Naive thymus-derived CD8-positive, alpha-beta T cell (primary cell): ENCODE measurements at regions not wholly inside any gene's neighbourhood (a gene's known extent, or its start where the extent isn't known, plus 50 kb on each side); places are given as distances from the start of the nearest gene placed in this dataset.

Experiments used
- ATAC-seq, 2 donors: fragments of 150-1000 bp; cut with Tn5 transposase in 1 of 2; sonication (Bioruptor Pico), chemical (Tn5 transposase) in 1 of 2; 1 replicate in 1 of 2; 2 replicates in 1 of 2; pipeline ENCODE4 v1.10.0; 2021; ENCODE audit warnings: mild to moderate bottlenecking in 2 of 2, moderate library complexity in 2 of 2
- POLR2A ChIA-PET: fragments of 350-600 bp; sonication (Branson Sonifier 250); formaldehyde crosslinking; loops from one replicate; lab custom pipeline; 2021; ENCODE audit warnings: antibody characterized with exemption; lab: Charles Lee
- DNase-seq, 10 donors: peaks; one replicate each; pipeline versions ENCODE4 v3.0.0 to v3.0.0-alpha.2; 2020 to 2022
- H3K27ac Mint-ChIP-seq, 10 donors: one replicate each; pipeline ENCODE4 v1.8.0; 2020 to 2022; ENCODE audit warnings: mild to moderate bottlenecking in 10 of 10, mixed read lengths in 10 of 10, moderate library complexity in 4 of 10, inconsistent platforms in 1 of 10
- H3K27me3 Mint-ChIP-seq, 5 donors: one replicate each; pipeline ENCODE4 v1.8.0; 2021 to 2022; ENCODE audit warnings: mixed read lengths in 5 of 5
- H3K36me3 Mint-ChIP-seq, 3 donors: one replicate each; pipeline ENCODE4 v1.8.0; 2020 to 2022; ENCODE audit warnings: mixed read lengths in 3 of 3, mild to moderate bottlenecking in 2 of 3, inconsistent platforms in 1 of 3
- H3K4me1 Mint-ChIP-seq, 4 donors: one replicate each; pipeline ENCODE4 v1.8.0; 2021 to 2022; ENCODE audit warnings: mixed read lengths in 4 of 4
- H3K4me3 Mint-ChIP-seq, 10 donors: one replicate each; pipeline ENCODE4 v1.8.0; 2020 to 2022; ENCODE audit warnings: mild to moderate bottlenecking in 10 of 10, mixed read lengths in 10 of 10, moderate library complexity in 6 of 10, inconsistent platforms in 1 of 10
- H3K9me3 Mint-ChIP-seq, 9 donors: one replicate each; pipeline ENCODE4 v1.8.0; 2020 to 2022; ENCODE audit warnings: mixed read lengths in 9 of 9, mild to moderate bottlenecking in 3 of 9, inconsistent platforms in 1 of 9, moderate library complexity in 1 of 9

DNA sequence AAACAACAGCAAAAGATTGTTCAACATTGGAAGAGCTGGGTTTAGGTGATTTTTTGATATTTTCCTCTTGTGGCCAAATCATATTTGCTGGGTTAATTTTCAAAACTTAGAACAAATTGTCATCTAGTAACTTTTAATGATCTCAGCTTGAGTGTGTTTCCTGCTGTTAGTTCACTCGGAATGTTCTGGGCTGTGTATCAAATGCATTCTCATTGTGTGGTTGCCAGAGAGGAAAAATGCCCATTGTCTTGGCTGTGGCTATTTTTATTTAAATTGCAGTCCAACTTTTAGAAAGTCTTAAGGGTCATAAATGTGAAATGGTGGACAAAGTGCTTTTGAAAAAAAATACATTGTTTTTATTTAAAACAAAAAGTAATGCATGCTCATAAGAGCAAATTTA lies 542.0 kb downstream of the TNS3 start:
- H3K27ac Mint-ChIP-seq, result no peak overlapping the region
- H3K27me3 Mint-ChIP-seq, result peaks cover 0 to 3% (median 0%) of the 10 kb centered on the region in 5 donors
- no peak for ATAC-seq
- POLR2A ChIA-PET, result no interaction called here
- no peak for DNase-seq
- H3K4me1 Mint-ChIP-seq, result no peaks in the 10 kb centered on the region
- H3K9me3 Mint-ChIP-seq, result no peaks in the 10 kb centered on the region
- no peak overlapping the region for H3K4me3 Mint-ChIP-seq
- no peaks in the 10 kb centered on the region for H3K36me3 Mint-ChIP-seq

DNA sequence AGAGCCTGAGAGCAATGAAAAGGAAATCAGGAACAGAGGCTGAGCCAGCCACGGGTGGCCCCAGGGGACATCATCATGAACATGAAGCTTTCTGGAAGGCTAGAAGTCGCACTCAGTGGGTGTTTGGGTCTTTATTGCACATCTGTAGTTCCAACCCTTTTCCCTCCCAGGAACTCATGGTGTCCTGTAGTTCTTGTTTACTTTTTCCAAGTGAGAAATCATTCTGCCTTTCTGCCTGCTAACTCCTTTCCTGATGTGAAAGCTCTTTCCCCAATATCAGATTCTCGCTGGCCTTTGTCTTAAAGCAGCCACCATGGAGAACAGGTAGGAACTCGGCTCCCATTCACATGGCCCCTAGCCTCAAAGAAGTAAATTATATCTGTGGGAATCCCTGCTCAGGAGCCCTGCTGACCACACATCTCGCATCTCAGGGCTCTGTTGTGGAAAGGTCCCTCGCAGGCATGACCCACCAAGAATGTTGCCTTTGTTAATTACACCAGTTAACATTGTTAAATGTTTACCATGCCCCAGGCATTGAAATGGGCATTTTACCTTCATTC lies 542.7 kb downstream of the TNS3 start:
- DNase-seq, result no peak
- POLR2A ChIA-PET, result no interaction called here
- Mint-ChIP-seq H3K4me1 (no peaks in the 10 kb centered on the region), H3K4me3 (no peak overlapping the region), H3K27me3 (peaks cover 0 to 3% (median 0%) of the 10 kb centered on the region in 5 donors), H3K9me3 (peaks cover 0 to 2% (median 0%) of the 10 kb centered on the region in 9 donors), H3K36me3 (no peaks in the 10 kb centered on the region), H3K27ac (no peak overlapping the region)
- no peak for ATAC-seq

DNA sequence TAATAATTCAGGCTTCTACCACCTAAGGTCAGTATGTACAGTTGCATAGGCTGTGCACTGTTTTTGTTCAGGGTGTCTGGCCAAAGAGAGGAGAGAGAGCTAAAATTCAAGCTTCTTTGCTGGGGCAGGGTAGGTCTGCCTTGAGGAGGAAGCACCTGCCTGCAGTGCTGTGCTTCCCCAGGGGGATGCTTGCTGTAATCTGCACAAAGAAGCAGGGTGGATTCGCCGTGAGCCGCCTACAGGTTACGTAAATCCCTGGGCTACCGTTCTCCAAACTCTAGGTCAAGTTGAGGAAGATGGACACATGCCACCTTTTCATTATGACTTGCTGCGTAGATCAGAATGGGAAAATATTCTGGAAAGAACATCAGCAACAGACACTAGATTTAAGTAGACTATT lies 543.3 kb downstream of the TNS3 start:
- H3K36me3 Mint-ChIP-seq, result no peaks in the 10 kb centered on the region
- POLR2A ChIA-PET, result no interaction called here
- ATAC-seq, result no peak

DNA sequence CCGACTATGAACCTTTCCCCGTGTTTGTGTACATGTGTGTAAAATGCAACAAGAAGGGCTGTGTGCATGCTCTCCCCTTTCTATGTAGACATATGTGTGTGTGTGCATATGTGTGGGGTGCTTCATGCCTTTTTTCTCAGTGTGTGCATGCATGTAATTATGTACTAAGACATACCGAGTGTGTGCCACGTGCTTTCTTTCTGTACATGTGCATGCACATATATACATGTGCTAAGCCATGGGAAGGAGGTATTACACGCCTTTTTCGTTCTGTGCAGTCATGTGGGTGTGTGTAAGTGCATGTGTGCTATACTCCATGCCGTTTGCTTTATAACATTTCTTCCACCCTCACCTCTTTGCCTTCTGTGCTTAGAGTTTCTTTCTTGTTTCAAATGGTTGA lies 544.3 kb downstream of the TNS3 start:
- POLR2A ChIA-PET, result no interaction called here
- no peak for ATAC-seq
- no peak overlapping the region for H3K4me3 Mint-ChIP-seq

More for the DNA sequence above, 543.3 kb downstream of the TNS3 start:
- no peak overlapping the region for H3K27ac Mint-ChIP-seq
- peaks cover 0 to 2% (median 0%) of the 10 kb centered on the region in 9 donors for H3K9me3 Mint-ChIP-seq
- no peak overlapping the region for H3K4me3 Mint-ChIP-seq
- peaks cover 0 to 3% (median 0%) of the 10 kb centered on the region in 5 donors for H3K27me3 Mint-ChIP-seq
- DNase-seq, result no peak
- no peaks in the 10 kb centered on the region for H3K4me1 Mint-ChIP-seq

DNA sequence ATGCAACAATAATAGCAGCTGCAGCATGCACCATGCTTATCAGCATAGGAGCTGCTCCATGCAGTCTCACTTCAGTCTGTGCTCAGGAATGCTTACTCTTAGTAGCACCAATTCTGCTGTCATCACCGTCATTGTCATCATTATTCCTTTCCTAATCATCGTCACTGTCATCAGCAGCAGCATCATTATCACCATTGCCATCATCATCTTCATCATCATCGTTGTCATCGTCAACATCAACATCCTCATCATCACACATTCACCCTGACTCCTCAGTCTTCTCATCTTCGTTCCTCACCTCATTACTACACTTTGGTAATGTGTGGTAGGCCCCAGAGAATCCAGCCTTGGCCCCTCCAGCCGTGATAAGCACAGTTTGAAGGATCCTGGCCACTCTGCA lies 545.0 kb downstream of the TNS3 start:
- POLR2A ChIA-PET, result no interaction called here
- no peak overlapping the region for H3K27ac Mint-ChIP-seq
- no peak for DNase-seq
- H3K27me3 Mint-ChIP-seq, result peaks cover 0 to 3% (median 0%) of the 10 kb centered on the region in 5 donors
- no peak for ATAC-seq
- peaks cover 0 to 3% (median 0%) of the 10 kb centered on the region in 9 donors for H3K9me3 Mint-ChIP-seq
- H3K4me3 Mint-ChIP-seq, result no peak overlapping the region
- H3K4me1 Mint-ChIP-seq, result no peaks in the 10 kb centered on the region
- no peaks in the 10 kb centered on the region for H3K36me3 Mint-ChIP-seq

More for the DNA sequence above, 544.3 kb downstream of the TNS3 start:
- Mint-ChIP-seq H3K27ac (no peak overlapping the region), H3K9me3 (peaks cover 0 to 3% (median 0%) of the 10 kb centered on the region in 9 donors), H3K27me3 (peaks cover 0 to 3% (median 0%) of the 10 kb centered on the region in 5 donors), H3K4me1 (no peaks in the 10 kb centered on the region), H3K36me3 (no peaks in the 10 kb centered on the region)
- DNase-seq, result no peak

DNA sequence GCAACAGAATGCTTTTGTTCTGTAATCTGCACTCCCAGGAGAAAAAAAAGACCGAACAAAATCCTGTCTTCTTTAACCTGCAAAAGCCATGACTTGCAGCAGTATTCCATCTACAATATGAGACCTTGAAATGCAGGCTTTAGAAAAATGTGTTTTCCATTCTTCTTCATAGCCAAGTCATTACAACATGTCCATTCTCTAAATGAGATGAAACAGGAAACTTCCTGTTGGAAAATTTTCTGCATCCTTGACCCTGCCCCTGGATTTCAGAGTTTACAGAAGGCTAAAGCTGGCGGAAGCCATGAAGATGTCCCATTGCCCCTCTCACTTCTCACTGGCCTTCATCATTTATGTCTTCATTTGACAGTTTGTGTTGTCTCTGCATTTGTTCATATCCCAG lies 546.4 kb downstream of the TNS3 start:
- Mint-ChIP-seq H3K9me3 (peaks cover 0 to 4% (median 0%) of the 10 kb centered on the region in 9 donors), H3K27ac (no peak overlapping the region), H3K36me3 (no peaks in the 10 kb centered on the region), H3K27me3 (peaks cover 0 to 3% (median 0%) of the 10 kb centered on the region in 5 donors), H3K4me3 (no peak overlapping the region), H3K4me1 (no peaks in the 10 kb centered on the region)
- ATAC-seq, result no peak
- POLR2A ChIA-PET, result no interaction called here
- no peak for DNase-seq

DNA sequence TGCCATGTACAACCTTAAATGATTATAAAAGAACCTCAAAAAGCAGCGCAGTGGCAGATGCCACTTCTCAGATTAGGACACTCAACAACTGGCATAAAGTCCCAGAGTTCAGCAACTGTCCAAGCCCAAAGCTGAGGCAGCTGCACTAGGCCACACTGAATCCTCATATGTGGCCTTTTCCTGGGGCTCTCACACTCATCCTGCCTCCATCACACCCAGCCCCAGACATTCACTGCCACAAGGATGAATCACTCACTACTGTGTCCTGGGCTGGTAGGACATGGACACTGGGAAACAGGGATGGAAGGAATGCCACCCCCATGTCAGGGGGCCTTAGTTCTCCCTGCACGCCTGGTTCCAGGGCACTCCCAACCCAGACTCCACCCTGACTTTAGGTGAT lies 547.7 kb downstream of the TNS3 start:
- Mint-ChIP-seq H3K4me1 (no peaks in the 10 kb centered on the region), H3K27me3 (peaks cover 0 to 3% (median 0%) of the 10 kb centered on the region in 5 donors), H3K9me3 (peaks cover 0 to 9% (median 0%) of the 10 kb centered on the region in 9 donors), H3K36me3 (no peaks in the 10 kb centered on the region), H3K27ac (no peak overlapping the region), H3K4me3 (no peak overlapping the region)
- DNase-seq, result no peak
- POLR2A ChIA-PET, result no interaction called here
- ATAC-seq, result no peak

DNA sequence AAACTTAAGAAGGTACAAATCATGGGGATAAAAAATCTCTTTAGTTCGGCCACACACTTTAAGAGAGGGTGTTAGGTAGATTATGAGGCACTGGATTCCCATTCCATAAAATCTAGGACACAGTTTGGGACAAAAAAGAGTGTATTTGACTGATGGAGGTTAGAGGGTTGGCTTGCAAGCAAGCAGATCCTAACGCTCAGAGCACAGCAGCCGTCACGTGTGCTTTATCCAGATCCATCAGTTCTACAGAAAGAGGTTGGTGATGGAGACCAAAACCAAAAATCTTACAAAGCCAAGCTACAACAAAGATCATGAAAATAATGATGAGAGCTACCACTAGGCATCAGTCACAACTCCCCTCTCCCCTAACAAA lies 549.4 kb downstream of the TNS3 start:
- Mint-ChIP-seq H3K4me3 (no peak overlapping the region), H3K9me3 (peaks cover 0 to 9% (median 0%) of the 10 kb centered on the region in 9 donors), H3K4me1 (no peaks in the 10 kb centered on the region), H3K27ac (no peak overlapping the region), H3K36me3 (no peaks in the 10 kb centered on the region), H3K27me3 (no peaks in the 10 kb centered on the region)
- DNase-seq (no peak), ATAC-seq (no peak)
- POLR2A ChIA-PET, result no interaction called here

DNA sequence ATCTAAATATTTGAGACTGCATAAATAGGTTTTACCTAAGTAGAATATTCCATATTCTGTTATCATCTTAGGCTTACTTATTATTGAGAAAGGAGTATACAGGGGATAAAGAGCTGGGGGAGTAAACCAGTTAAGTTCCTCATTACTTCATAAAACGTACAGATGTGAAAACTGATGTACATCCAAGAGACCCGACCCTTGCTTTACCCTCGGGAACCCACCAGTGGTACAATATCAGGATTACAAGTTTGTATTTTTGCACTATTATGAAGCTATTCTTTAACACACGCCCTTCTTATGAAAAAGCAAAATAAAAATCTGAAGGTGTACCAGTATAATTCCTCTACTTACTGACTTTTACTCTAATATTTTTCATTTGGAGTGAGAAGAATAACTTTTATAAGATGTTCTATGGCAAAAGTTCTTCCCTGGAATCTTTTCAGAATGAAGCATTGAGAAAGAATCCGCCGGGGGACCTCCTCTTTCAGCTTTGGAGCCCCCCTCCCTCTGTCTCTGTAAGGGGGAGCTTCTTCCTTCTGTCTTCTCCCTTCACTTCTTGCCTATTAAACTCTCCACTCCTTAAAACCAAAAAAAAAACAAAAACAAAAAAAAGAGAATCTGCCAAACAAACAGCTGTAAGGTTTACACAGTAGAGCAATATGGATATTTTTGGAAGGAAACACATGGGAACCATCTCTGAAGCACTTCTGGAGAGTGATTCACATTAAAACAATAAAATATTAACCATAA lies 550.0 kb downstream of the TNS3 start:
- Mint-ChIP-seq H3K27ac (peak overlapping the region in 1 of 10 donors; percentile 2), H3K36me3 (no peaks in the 10 kb centered on the region), H3K4me3 (no peak overlapping the region), H3K4me1 (no peaks in the 10 kb centered on the region), H3K27me3 (no peaks in the 10 kb centered on the region), H3K9me3 (peaks cover 0 to 9% (median 0%) of the 10 kb centered on the region in 9 donors)
- DNase-seq (no peak), ATAC-seq (no peak)
- POLR2A ChIA-PET, result no interaction called here

DNA sequence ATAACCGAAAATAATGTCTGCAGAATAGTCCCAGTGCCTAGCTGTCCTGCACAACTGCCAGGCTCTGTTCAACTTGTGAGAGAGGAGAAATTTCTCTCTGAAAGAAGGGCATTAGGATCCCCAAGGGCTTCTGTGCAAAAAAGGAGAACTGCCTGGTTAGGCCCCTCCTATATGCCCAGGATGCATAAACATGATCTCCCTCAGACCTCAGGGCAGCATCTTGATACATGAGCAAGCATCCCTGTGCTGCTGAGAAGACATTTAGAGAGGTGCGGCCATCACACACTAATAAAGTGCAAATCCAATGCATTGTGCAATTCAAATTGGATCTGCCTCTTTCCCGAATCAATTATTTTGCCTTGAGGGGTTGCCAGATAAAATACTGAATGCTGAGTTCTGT lies 553.6 kb downstream of the TNS3 start:
- Mint-ChIP-seq H3K9me3 (peaks cover 0 to 9% (median 0%) of the 10 kb centered on the region in 9 donors), H3K27ac (no peak overlapping the region), H3K27me3 (no peaks in the 10 kb centered on the region), H3K4me3 (no peak overlapping the region), H3K36me3 (no peaks in the 10 kb centered on the region), H3K4me1 (no peaks in the 10 kb centered on the region)
- POLR2A ChIA-PET, result no interaction called here
- ATAC-seq (no peak), DNase-seq (no peak)

DNA sequence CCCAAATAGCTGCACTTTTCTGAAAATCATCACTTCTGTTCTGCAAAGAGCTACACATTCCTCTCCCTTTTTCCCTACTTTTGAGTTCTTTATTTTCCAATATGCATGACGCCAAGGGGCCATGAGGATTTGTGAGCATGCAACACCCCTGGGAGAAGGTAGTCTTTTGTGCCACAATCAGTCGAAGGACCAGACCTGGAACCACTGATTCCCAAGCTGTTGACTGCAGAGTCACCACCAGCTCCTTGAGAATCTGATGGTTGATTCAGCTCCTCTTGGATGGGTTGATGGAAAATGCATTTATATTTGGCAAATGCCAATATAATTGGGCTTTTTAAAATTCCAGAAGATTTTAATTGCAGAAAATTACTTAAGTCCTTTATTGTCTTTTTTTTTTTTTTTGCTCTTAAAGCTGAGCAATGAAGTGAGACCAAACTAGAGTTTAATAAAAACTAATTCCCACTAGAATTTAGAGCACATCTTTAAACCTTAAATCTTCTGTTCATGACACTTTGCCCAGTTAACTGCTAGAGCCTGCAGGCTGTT lies 554.1 kb downstream of the TNS3 start:
- peaks cover 0 to 9% (median 0%) of the 10 kb centered on the region in 9 donors for H3K9me3 Mint-ChIP-seq
- DNase-seq, result no peak
- POLR2A ChIA-PET, result no interaction called here
- no peak overlapping the region for H3K27ac Mint-ChIP-seq
- H3K4me3 Mint-ChIP-seq, result no peak overlapping the region
- ATAC-seq, result no peak
- no peaks in the 10 kb centered on the region for H3K36me3 Mint-ChIP-seq
- H3K4me1 Mint-ChIP-seq, result no peaks in the 10 kb centered on the region
- H3K27me3 Mint-ChIP-seq, result no peaks in the 10 kb centered on the region

DNA sequence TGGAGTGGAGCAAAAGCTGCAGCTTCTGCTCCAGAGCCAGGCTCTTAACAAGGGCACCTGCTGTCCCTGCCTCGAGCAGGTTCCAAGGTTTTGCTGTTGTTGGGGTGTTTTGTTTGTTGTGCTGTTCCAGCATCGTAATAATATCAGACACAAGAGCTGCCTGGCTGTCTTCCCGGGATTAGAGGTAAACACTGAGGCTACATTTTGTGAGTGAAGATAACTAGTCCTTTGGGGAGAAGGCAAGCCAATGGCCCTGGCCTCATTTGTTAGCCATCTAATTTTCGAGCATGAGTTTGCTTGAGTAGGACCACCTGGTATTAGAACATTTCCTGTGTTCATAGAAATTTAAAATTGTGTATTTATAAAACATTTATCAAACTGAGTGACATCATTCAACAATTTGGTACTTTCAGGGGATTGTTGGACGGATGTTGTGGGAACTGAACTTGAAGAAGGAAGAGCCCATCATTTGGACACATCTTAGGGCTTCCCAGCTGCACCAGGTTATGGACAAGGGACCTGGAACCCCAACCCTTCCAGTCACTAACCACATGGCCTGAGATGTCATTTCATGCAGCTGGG lies 555.0 kb downstream of the TNS3 start:
- Mint-ChIP-seq H3K9me3 (peaks cover 0 to 9% (median 0%) of the 10 kb centered on the region in 9 donors), H3K4me3 (no peak overlapping the region), H3K36me3 (no peaks in the 10 kb centered on the region), H3K4me1 (no peaks in the 10 kb centered on the region), H3K27ac (no peak overlapping the region), H3K27me3 (no peaks in the 10 kb centered on the region)
- no peak for ATAC-seq
- no peak for DNase-seq
- POLR2A ChIA-PET, result no interaction called here

DNA sequence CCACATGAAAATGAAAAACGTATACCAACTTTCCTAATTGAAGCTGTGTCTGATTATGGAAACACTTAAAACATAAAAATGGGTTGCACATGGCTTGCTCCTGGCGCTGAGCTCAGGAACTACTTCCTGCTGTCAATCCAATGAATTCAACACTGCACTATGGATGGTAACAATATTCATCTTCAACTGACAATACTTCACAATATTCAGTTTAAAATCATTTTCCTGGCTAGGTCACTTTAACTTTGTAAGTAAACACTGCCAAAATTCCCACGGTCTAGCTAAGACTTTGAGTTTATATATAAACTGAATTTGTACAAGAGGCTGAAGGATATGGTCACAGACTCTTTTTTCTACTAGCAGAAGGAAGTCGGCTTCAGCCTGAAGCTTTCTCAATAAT lies 556.9 kb downstream of the TNS3 start:
- POLR2A ChIA-PET, result no interaction called here
- no peak overlapping the region for H3K27ac Mint-ChIP-seq
- peaks cover 0 to 4% (median 0%) of the 10 kb centered on the region in 9 donors for H3K9me3 Mint-ChIP-seq
- no peaks in the 10 kb centered on the region for H3K4me1 Mint-ChIP-seq
- DNase-seq (no peak), ATAC-seq (no peak)
- no peaks in the 10 kb centered on the region for H3K36me3 Mint-ChIP-seq
- H3K27me3 Mint-ChIP-seq, result peaks cover 0 to 4% (median 0%) of the 10 kb centered on the region in 5 donors
- no peak overlapping the region for H3K4me3 Mint-ChIP-seq
